VCaP (cell line): ENCODE measurements at regions not wholly inside any gene's neighbourhood (a gene's known extent, or its start where the extent isn't known, plus 50 kb on each side); places are given as distances from the start of the nearest gene placed in this dataset.

ENCODE experiments used
- H3K27ac ChIP-seq: fragments of 450-650 bp; 2 replicates; pipeline ENCODE4 v1.5.1; 2017
- CTCF ChIP-seq: fragments of 450-650 bp; conservative IDR thresholded peaks from 2 replicates; pipeline ENCODE4 v1.5.1; 2017; ENCODE audit warnings: mild to moderate bottlenecking, moderate library complexity

GRCh38 chr1:29433830-29434229 is 197.5 kb downstream of the PTPRU start:
- no peak for TF ChIP-seq CTCF
- H3K27ac ChIP-seq, result no peak overlapping the region

GRCh38 chr1:29431138-29431537 is 194.8 kb downstream of the PTPRU start:
- no peak for TF ChIP-seq CTCF
- no peak overlapping the region for H3K27ac ChIP-seq

- H3K27ac ChIP-seq, result no peak overlapping the region
- no peak for TF ChIP-seq CTCF
These were observed 193.3 kb downstream of the PTPRU start for GRCh38 chr1:29429656-29430055.

- H3K27ac ChIP-seq, result no peak overlapping the region
These were observed 192.7 kb downstream of the PTPRU start for GRCh38 chr1:29428997-29429396.

DNA sequence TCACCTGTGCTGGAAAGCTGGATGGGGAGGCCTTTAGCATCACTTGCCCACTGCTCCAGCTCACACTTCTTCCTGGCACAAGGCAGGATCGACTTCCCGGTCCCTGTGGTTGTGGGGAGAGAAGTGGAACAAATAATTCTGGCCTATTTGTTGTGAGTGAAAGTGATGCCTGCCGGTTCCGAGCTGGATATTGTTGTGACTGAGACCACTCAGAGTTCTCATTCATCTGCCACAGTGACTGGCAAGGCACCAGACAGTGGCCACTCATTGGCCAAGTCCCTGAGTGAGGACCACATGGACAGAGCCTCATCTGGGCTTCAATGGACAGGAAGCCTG is 191.9 kb downstream of the PTPRU start:
- no peak for TF ChIP-seq CTCF
- H3K27ac ChIP-seq, result no peak overlapping the region

More at GRCh38 chr1:29428997-29429396, 192.7 kb downstream of the PTPRU start:
- no peak for TF ChIP-seq CTCF

DNA sequence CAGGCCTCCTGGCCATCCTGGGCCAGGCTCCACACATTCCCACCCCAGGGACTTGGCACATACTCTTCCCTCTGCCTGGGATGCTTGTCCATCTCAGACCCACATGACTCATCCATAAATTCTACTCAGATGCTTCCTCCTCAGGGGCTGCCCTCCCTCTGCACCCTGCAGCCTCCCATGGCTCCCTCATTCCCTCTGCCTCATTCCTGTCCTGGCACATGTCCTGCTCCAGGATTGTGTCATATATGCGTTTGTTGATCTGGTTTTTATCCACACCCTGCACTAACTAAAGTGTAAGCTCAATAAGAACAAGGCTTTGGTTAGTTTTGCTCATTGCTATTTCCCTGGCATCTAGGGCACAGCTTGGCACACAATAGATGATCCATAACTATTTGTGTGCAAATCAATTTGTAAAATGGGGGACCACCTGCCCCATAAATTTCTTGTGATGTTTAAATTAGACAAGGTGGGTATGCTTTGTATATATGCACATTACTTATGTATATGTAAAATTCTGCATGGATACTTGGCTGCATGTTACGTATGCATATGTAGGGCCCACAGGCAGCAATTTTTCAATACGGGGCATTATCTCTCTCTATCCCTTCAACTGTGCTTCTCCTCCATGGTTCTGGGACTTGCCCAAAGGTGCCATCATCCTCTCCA is 191.4 kb downstream of the PTPRU start:
- H3K27ac ChIP-seq, result no peak overlapping the region
- no peak for TF ChIP-seq CTCF

GRCh38 chr1:29426701-29427279 is 190.5 kb downstream of the PTPRU start:
- no peak overlapping the region for H3K27ac ChIP-seq
- TF ChIP-seq CTCF, result no peak
